ENCODE measurements at regions not wholly inside any gene's neighbourhood (a gene's known extent, or its start where the extent isn't known, plus 50 kb on each side); places are given as distances from the start of the nearest gene placed in this dataset.

GRCh38 chr9:91067306-91067860 is 265.8 kb downstream of the SYK start:
- no peak for DNase-seq (ENCODE audit: low read depth)

- peak; percentile 72 for DNase-seq (ENCODE audit: low read depth)
Measured at GRCh38 chr9:91071184-91071990, 269.8 kb downstream of the SYK start.

- no peak for DNase-seq (ENCODE audit: low read depth)
Measured at GRCh38 chr9:91073049-91073810, 271.6 kb downstream of the SYK start.

GRCh38 chr9:91073811-91074771 is 272.5 kb downstream of the SYK start:
- DNase-seq (ENCODE audit: low read depth), result no peak

DNA sequence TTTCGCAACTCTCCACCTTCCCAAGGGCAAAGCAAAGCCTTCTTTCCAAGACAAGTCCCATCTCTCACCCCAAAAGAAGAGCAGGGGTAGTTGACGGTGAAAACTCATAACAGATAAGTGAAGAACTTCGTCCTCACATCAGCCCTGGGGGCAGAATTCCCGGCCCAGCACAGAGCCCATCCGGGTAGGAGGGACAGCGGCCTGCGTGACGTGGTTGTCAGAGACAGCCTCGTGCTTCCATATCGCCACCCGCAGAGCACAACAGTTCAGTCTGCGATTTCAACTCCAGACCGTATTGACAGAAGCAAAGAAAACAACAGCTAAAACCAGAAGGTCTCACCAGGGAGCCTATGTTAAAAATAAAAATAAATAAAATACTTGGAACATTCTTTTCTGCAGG is 273.2 kb downstream of the SYK start:
- DNase-seq (ENCODE audit: low read depth), result no peak

DNA sequence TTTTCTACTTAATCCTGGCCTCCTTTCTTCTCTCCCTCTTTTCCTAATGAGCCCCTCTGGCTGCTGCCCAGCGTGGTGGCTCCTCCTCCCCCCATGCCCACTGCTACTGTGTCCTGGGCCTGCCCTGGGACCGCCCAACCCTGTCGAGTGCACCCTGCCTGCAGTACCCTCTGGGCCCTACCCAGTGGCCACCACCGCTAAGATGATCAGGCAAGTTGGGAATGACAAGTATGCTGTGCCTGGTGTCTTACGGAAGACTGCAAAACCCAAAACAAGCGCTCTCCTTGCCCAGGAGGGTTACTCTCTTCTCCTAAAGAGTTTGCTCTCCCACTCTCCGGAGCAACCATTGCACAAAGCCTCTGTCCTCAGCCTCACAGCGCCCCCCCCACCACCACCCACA is 273.7 kb downstream of the SYK start:
- DNase-seq (ENCODE audit: low read depth), result no peak

GRCh38 chr9:91077624-91078368 is 276.2 kb downstream of the SYK start:
- DNase-seq (ENCODE audit: low read depth), result no peak

GRCh38 chr9:91078369-91078695 is 276.7 kb downstream of the SYK start:
- no peak for DNase-seq (ENCODE audit: low read depth)

GRCh38 chr9:91082731-91083130 is 279.0 kb downstream of the AUH start:
- no peak for DNase-seq (ENCODE audit: low read depth)

- DNase-seq (ENCODE audit: low read depth), result no peak
Measured at GRCh38 chr9:91084896-91085516, 276.7 kb downstream of the AUH start.

GRCh38 chr9:91085517-91086291 is 276.0 kb downstream of the AUH start:
- DNase-seq (ENCODE audit: low read depth), result no peak

- no peak for DNase-seq (ENCODE audit: low read depth)
Measured at GRCh38 chr9:91086657-91087461, 274.9 kb downstream of the AUH start.

DNA sequence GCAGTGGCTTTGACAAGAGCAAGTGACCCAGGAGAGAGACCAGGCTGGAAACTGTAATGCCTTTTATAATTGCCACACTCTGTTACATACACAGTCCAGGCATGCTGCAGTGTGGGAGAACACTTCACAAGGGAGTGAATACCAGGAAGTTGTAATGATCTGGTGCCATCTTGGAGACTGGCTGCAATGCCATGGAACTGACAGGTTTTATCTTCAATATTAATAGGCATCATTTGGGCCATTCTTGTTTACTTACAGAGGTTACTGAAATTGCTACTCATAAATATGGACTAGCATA is 274.3 kb downstream of the AUH start:
- no peak for DNase-seq (ENCODE audit: low read depth)

DNA sequence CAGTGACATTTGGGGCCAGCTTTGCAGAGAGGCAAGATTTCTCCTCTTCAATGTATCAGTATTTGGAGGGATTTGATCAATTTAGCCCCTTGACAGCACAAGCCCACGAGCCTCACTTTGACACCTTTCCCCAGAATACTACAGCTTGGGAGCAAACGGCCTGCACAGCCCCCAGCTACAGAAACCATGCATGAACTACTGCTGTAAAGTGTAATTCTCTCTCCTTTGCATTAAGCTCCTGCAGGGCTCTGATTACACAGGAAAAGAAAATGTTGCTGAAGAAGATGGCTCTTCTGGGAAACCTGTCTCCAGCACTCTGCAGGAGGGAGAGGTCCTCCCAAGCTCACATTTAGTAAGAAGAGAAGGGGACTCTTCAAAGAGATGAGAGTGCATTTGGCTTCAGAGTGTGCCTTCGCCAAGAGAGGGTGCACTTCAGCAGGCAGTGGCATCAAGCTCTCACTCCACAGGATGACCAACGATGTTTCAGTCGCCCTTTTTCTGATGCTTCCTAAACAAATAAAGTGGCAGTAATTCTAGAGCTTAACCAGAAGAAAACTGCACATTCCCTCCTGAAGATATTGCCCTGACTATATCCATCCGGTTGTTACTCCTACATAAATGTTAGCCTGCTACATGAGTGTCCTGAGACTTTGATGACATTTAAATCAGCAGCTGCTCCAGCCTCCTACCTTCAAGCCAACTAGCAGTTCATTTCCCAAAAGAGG is 272.2 kb downstream of the AUH start:
- no peak for DNase-seq (ENCODE audit: low read depth)

GRCh38 chr9:91090130-91090410 is 271.6 kb downstream of the AUH start:
- no peak for DNase-seq (ENCODE audit: low read depth)

DNA sequence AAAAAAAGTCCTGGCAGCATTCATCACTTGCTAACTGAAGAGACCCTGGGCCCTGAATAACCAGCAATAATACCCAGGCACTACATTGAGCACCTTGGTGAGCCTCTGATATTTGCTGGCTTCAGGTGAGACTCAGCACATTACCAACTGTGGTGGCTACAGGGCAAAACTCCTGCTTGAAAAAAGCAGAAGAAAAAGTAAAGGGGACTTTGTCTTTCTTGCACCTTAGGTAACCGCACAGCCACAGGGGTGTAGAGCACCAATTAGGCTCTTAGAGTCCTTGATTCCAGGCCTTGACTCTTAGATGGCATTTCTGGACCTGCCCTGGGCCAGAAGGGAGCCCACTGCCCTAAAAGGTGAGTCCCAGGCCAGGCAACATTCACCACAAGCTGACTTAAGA is 269.5 kb downstream of the AUH start:
- DNase-seq (ENCODE audit: low read depth), result no peak

DNA sequence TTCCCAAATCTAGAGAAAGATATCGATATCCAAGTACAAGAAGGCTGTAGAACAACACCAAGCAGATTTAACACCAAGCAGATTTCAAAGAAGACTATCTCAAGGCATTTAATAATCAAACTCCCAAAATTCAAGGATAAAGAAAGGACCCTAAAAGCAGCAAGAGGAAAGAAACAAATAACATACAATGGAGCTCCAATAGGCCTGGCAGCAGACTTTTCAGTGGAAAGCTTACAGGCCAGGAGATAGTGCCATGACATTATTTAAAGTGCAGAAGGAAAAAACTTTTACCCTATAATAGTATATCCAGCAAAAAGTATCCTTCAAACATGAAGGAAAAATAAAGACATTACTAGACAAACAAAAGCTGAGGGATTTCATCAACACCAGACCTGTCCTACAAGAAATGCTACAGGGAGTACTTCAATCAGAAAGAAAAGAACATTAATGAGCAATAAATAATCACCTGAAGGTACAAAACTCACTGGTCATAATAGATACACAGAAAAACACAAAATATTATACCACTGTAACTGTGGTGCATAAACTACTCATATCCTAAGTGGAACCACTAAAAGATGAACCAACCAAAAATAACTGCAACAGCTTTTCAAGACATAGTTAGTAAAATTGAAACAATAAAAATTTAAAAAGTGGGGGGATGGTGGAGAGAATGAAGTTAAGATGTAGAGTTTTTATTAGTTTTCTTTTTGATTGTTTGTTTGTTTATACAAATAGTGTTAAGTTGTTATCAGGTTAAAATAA is 267.2 kb downstream of the AUH start:
- no peak for DNase-seq (ENCODE audit: low read depth)

GRCh38 chr9:91098203-91098850 is 263.4 kb downstream of the AUH start:
- no peak for DNase-seq (ENCODE audit: low read depth)

Measured in HS-27A (cell line).